T-helper 17 cell (primary cell): ENCODE measurements at regions not wholly inside any gene's neighbourhood (a gene's known extent, or its start where the extent isn't known, plus 50 kb on each side); places are given as distances from the start of the nearest gene placed in this dataset.
"Not testable (repeated sequence)": the region's sequence is repeated elsewhere in the genome, so short reads cannot be mapped to it uniquely, and the experiment has no call there.

Experiments
- ATAC-seq: fragments of 150-1000 bp; cut with Tn5 transposase; 2 replicates; pipeline ENCODE4 v1.10.0; 2021; ENCODE audit warnings: mild to moderate bottlenecking, moderate library complexity
- DNase-seq, 3 donors: peaks; one replicate each; pipeline versions ENCODE4 v3.0.0 to v3.0.0-alpha.2; 2020 to 2021
- H3K9me3 ChIP-seq: one replicate; pipeline ENCODE4 v1.7.0; 2013; ENCODE audit warnings: low read length, mild to moderate bottlenecking; ENCODE audit not compliant: control insufficient read depth, poor library complexity, severe bottlenecking
- H3K27ac Mint-ChIP-seq: one replicate; pipeline ENCODE4 v1.8.0; 2022; ENCODE audit warnings: mild to moderate bottlenecking, moderate library complexity, mixed read lengths
- H3K27me3 Mint-ChIP-seq: one replicate; pipeline ENCODE4 v1.8.0; 2022; ENCODE audit warnings: mixed read lengths
- H3K36me3 Mint-ChIP-seq: one replicate; pipeline ENCODE4 v1.8.0; 2022; ENCODE audit warnings: low read depth, mixed read lengths
- H3K4me1 Mint-ChIP-seq: one replicate; pipeline ENCODE4 v1.8.0; 2022; ENCODE audit warnings: mild to moderate bottlenecking, mixed read lengths
- H3K4me3 Mint-ChIP-seq: one replicate; pipeline ENCODE4 v1.8.0; 2022; ENCODE audit warnings: mild to moderate bottlenecking, moderate library complexity, mixed read lengths

- Mint-ChIP-seq H3K27ac (no peak overlapping the region), H3K27me3 (peaks cover 12% of the 10 kb centered on the region), H3K4me1 (no peaks in the 10 kb centered on the region), H3K36me3 (no peaks in the 10 kb centered on the region), H3K4me3 (no peak overlapping the region)
- no peaks in the 10 kb centered on the region for H3K9me3 ChIP-seq
- DNase-seq: no peak
- ATAC-seq: no peak
Measured at GRCh38 chr5:39760385-39761198, 335.8 kb upstream of the DAB2 start.

GRCh38 chr5:39759701-39760100 is 334.9 kb upstream of the DAB2 start:
- H3K36me3 Mint-ChIP-seq: no peaks in the 10 kb centered on the region
- ATAC-seq: no peak
- no peak overlapping the region for H3K27ac Mint-ChIP-seq
- no peak for DNase-seq
- H3K27me3 Mint-ChIP-seq: peaks cover 10% of the 10 kb centered on the region
- no peak overlapping the region for H3K4me3 Mint-ChIP-seq
- no peaks in the 10 kb centered on the region for H3K4me1 Mint-ChIP-seq
- H3K9me3 ChIP-seq: no peaks in the 10 kb centered on the region

GRCh38 chr5:39758426-39758825 is 333.6 kb upstream of the DAB2 start:
- Mint-ChIP-seq H3K4me1 (no peaks in the 10 kb centered on the region), H3K36me3 (no peaks in the 10 kb centered on the region)

GRCh38 chr5:39757131-39757530 is 332.4 kb upstream of the DAB2 start:
- Mint-ChIP-seq H3K4me3 (no peak overlapping the region), H3K27ac (no peak overlapping the region), H3K27me3 (peaks cover 10% of the 10 kb centered on the region), H3K36me3 (no peaks in the 10 kb centered on the region), H3K4me1 (no peaks in the 10 kb centered on the region)
- ATAC-seq: no peak
- H3K9me3 ChIP-seq: no peaks in the 10 kb centered on the region
- DNase-seq: no peak

More at GRCh38 chr5:39758426-39758825, 333.6 kb upstream of the DAB2 start:
- Mint-ChIP-seq H3K4me3 (no peak overlapping the region), H3K27me3 (peaks cover 10% of the 10 kb centered on the region), H3K27ac (no peak overlapping the region)
- DNase-seq: no peak
- no peaks in the 10 kb centered on the region for H3K9me3 ChIP-seq
- ATAC-seq: no peak

GRCh38 chr5:39755986-39756385 is 331.2 kb upstream of the DAB2 start:
- DNase-seq (no peak), ATAC-seq (no peak)
- H3K27ac Mint-ChIP-seq: no peak overlapping the region
- no peaks in the 10 kb centered on the region for H3K36me3 Mint-ChIP-seq
- H3K4me1 Mint-ChIP-seq: no peaks in the 10 kb centered on the region
- H3K27me3 Mint-ChIP-seq: peaks cover 10% of the 10 kb centered on the region
- no peaks in the 10 kb centered on the region for H3K9me3 ChIP-seq
- no peak overlapping the region for H3K4me3 Mint-ChIP-seq

GRCh38 chr5:39755452-39755851 is 330.7 kb upstream of the DAB2 start:
- Mint-ChIP-seq H3K27ac (no peak overlapping the region), H3K4me1 (no peaks in the 10 kb centered on the region), H3K27me3 (peaks cover 10% of the 10 kb centered on the region), H3K36me3 (no peaks in the 10 kb centered on the region), H3K4me3 (no peak overlapping the region)
- ATAC-seq (no peak), DNase-seq (no peak)
- H3K9me3 ChIP-seq: no peaks in the 10 kb centered on the region

- not testable (repeated sequence) for H3K36me3 Mint-ChIP-seq, H3K9me3 ChIP-seq, DNase-seq, ATAC-seq, H3K4me1 Mint-ChIP-seq, H3K4me3 Mint-ChIP-seq, H3K27ac Mint-ChIP-seq
- H3K27me3 Mint-ChIP-seq: peaks cover 16% of the 10 kb centered on the region
Measured at GRCh38 chr5:39753747-39754146, 329.0 kb upstream of the DAB2 start.

GRCh38 chr5:39750661-39751060 is 325.9 kb upstream of the DAB2 start:
- DNase-seq (no peak), ATAC-seq (no peak)
- H3K4me1 Mint-ChIP-seq: no peaks in the 10 kb centered on the region
- H3K27ac Mint-ChIP-seq: no peak overlapping the region
- peaks cover 2% of the 10 kb centered on the region for H3K36me3 Mint-ChIP-seq
- no peaks in the 10 kb centered on the region for H3K9me3 ChIP-seq
- H3K27me3 Mint-ChIP-seq: peaks cover 12% of the 10 kb centered on the region
- H3K4me3 Mint-ChIP-seq: no peak overlapping the region

GRCh38 chr5:39742916-39743315 is 318.1 kb upstream of the DAB2 start:
- no peak for ATAC-seq
- no peak overlapping the region for H3K4me3 Mint-ChIP-seq

GRCh38 chr5:39740404-39740803 is 315.6 kb upstream of the DAB2 start:
- Mint-ChIP-seq H3K27ac (no peak overlapping the region), H3K27me3 (peaks cover 31% of the 10 kb centered on the region), H3K36me3 (no peaks in the 10 kb centered on the region), H3K4me1 (peaks cover 5% of the 10 kb centered on the region), H3K4me3 (no peak overlapping the region)
- no peaks in the 10 kb centered on the region for H3K9me3 ChIP-seq
- DNase-seq (no peak), ATAC-seq (no peak)

More at GRCh38 chr5:39742916-39743315, 318.1 kb upstream of the DAB2 start:
- H3K9me3 ChIP-seq: no peaks in the 10 kb centered on the region
- no peak for DNase-seq
- Mint-ChIP-seq H3K4me1 (no peaks in the 10 kb centered on the region), H3K27me3 (peaks cover 15% of the 10 kb centered on the region), H3K36me3 (no peaks in the 10 kb centered on the region), H3K27ac (no peak overlapping the region)

- H3K4me3 Mint-ChIP-seq: no peak overlapping the region
- H3K27me3 Mint-ChIP-seq: peaks cover 29% of the 10 kb centered on the region
- H3K36me3 Mint-ChIP-seq: no peaks in the 10 kb centered on the region
- DNase-seq: no peak
- no peaks in the 10 kb centered on the region for H3K9me3 ChIP-seq
- H3K4me1 Mint-ChIP-seq: peaks cover 8% of the 10 kb centered on the region
- ATAC-seq: no peak
- no peak overlapping the region for H3K27ac Mint-ChIP-seq
Measured at GRCh38 chr5:39732166-39732565, 307.4 kb upstream of the DAB2 start.

GRCh38 chr5:39730699-39731098 is 305.9 kb upstream of the DAB2 start:
- Mint-ChIP-seq H3K27ac (no peak overlapping the region), H3K4me1 (peaks cover 3% of the 10 kb centered on the region), H3K4me3 (no peak overlapping the region), H3K27me3 (peaks cover 23% of the 10 kb centered on the region), H3K36me3 (no peaks in the 10 kb centered on the region)
- ATAC-seq (no peak), DNase-seq (no peak)
- no peaks in the 10 kb centered on the region for H3K9me3 ChIP-seq

GRCh38 chr5:39730006-39730405 is 305.2 kb upstream of the DAB2 start:
- ATAC-seq: no peak
- H3K27me3 Mint-ChIP-seq: peaks cover 16% of the 10 kb centered on the region
- H3K27ac Mint-ChIP-seq: no peak overlapping the region

GRCh38 chr5:39726467-39726866 is 301.7 kb upstream of the DAB2 start:
- no peaks in the 10 kb centered on the region for H3K36me3 Mint-ChIP-seq

More at GRCh38 chr5:39730006-39730405, 305.2 kb upstream of the DAB2 start:
- no peak for DNase-seq
- Mint-ChIP-seq H3K36me3 (no peaks in the 10 kb centered on the region), H3K4me1 (peaks cover 1% of the 10 kb centered on the region), H3K4me3 (no peak overlapping the region)
- H3K9me3 ChIP-seq: no peaks in the 10 kb centered on the region

More at GRCh38 chr5:39726467-39726866, 301.7 kb upstream of the DAB2 start:
- H3K4me3 Mint-ChIP-seq: no peak overlapping the region
- H3K9me3 ChIP-seq: no peaks in the 10 kb centered on the region
- H3K27ac Mint-ChIP-seq: no peak overlapping the region
- ATAC-seq (no peak), DNase-seq (no peak)
- peaks cover 2% of the 10 kb centered on the region for H3K4me1 Mint-ChIP-seq
- H3K27me3 Mint-ChIP-seq: peaks cover 6% of the 10 kb centered on the region
